DMS114 treated with DMSO at 0.1 percent for 48 hours (cell line): ENCODE measurements at regions not wholly inside any gene's neighbourhood (a gene's known extent, or its start where the extent isn't known, plus 50 kb on each side); places are given as distances from the start of the nearest gene placed in this dataset.
"Not testable (repeated sequence)": the region's sequence is repeated elsewhere in the genome, so short reads cannot be mapped to it uniquely, and the experiment has no call there.

Experiments
- DNase-seq: peaks from one replicate; lab custom pipeline; 2025; ENCODE audit not compliant: unreplicated experiment; lab: John Stamatoyannopoulos, UW

GRCh38 chr13:78540058-78540457 lies 63.3 kb downstream of the POU4F1 start:
- DNase-seq: no peak

- not testable (repeated sequence) for DNase-seq
These were observed 77.3 kb downstream of the POU4F1 start for GRCh38 chr13:78526044-78526443.

GRCh38 chr13:78524936-78525335 lies 78.4 kb downstream of the POU4F1 start:
- DNase-seq: no peak

GRCh38 chr13:78521091-78521490 lies 82.3 kb downstream of the POU4F1 start:
- DNase-seq: no peak

- DNase-seq: no peak
These were observed 82.9 kb downstream of the POU4F1 start for GRCh38 chr13:78520425-78520824.

- DNase-seq: not testable (repeated sequence)
These were observed 84.9 kb downstream of the POU4F1 start for GRCh38 chr13:78518482-78518881.

GRCh38 chr13:78499802-78500201 lies 103.5 kb downstream of the POU4F1 start:
- DNase-seq: no peak

- no peak for DNase-seq
These were observed 105.5 kb downstream of the POU4F1 start for GRCh38 chr13:78497702-78498355.

GRCh38 chr13:78491978-78492377 lies 111.4 kb downstream of the POU4F1 start:
- no peak for DNase-seq

GRCh38 chr13:78490225-78490624 lies 113.1 kb downstream of the POU4F1 start:
- DNase-seq: not testable (repeated sequence)

- DNase-seq: no peak
These were observed 115.6 kb downstream of the POU4F1 start for GRCh38 chr13:78487707-78488106.

- DNase-seq: no peak
These were observed 117.5 kb downstream of the POU4F1 start for GRCh38 chr13:78485803-78486202.

GRCh38 chr13:78478183-78478582 lies 125.2 kb downstream of the POU4F1 start:
- no peak for DNase-seq

GRCh38 chr13:78476910-78477309 lies 126.4 kb downstream of the POU4F1 start:
- no peak for DNase-seq

- no peak for DNase-seq
These were observed 134.7 kb downstream of the POU4F1 start for GRCh38 chr13:78468621-78469020.

GRCh38 chr13:78465250-78465649 lies 138.1 kb downstream of the POU4F1 start:
- DNase-seq: no peak

GRCh38 chr13:78460176-78460575 lies 143.2 kb downstream of the POU4F1 start:
- no peak for DNase-seq

GRCh38 chr13:78443839-78444238 lies 159.5 kb downstream of the POU4F1 start:
- no peak for DNase-seq

GRCh38 chr13:78437781-78438180 lies 165.6 kb downstream of the POU4F1 start:
- no peak for DNase-seq

- DNase-seq: no peak
These were observed 167.0 kb downstream of the POU4F1 start for GRCh38 chr13:78436311-78436710.

GRCh38 chr13:78431328-78431727 lies 172.0 kb downstream of the POU4F1 start:
- DNase-seq: no peak

- DNase-seq: no peak
These were observed 172.5 kb downstream of the POU4F1 start for GRCh38 chr13:78430811-78431210.

GRCh38 chr13:78430166-78430791 lies 173.1 kb downstream of the POU4F1 start:
- no peak for DNase-seq
